CD14-positive monocyte (primary cell): ENCODE measurements at regions not wholly inside any gene's neighbourhood (a gene's known extent, or its start where the extent isn't known, plus 50 kb on each side); places are given as distances from the start of the nearest gene placed in this dataset.

Experiments used
- DNase-seq, 3 donors: peaks; one replicate each; pipeline ENCODE4 v3.0.0-alpha.2; 2011 to 2022
- H2AFZ ChIP-seq: 2 replicates; pipeline ENCODE4 v1.6.0; 2012; ENCODE audit warnings: mild to moderate bottlenecking, low read depth, low read length, inconsistent platforms; ENCODE audit not compliant: insufficient read depth, poor library complexity, severe bottlenecking
- H3K27ac ChIP-seq, 2 donors: 1 replicate in 1 of 2; 2 replicates in 1 of 2; pipeline ENCODE4 v1.5.1; 2012 to 2013; ENCODE audit warnings: low read length in 2 of 2, control low read depth in 1 of 2, inconsistent platforms in 1 of 2, low read depth in 1 of 2, mild to moderate bottlenecking in 1 of 2
- H3K27me3 ChIP-seq, 2 donors: one replicate each; pipeline versions ENCODE4 v1.6.0 to v1.6.1; 2011 to 2013; ENCODE audit warnings: low read length in 2 of 2; ENCODE audit not compliant: control insufficient read depth in 2 of 2, insufficient read depth in 2 of 2
- H3K36me3 ChIP-seq, 2 donors: replicated peaks in 1 of 2; 1 replicate in 1 of 2; 2 replicates in 1 of 2; pipeline versions ENCODE4 v1.5.1 to v1.6.1; 2012 to 2013; ENCODE audit warnings: low read length in 2 of 2, control low read depth in 1 of 2, inconsistent platforms in 1 of 2, mild to moderate bottlenecking in 1 of 2; ENCODE audit not compliant: insufficient read depth in 2 of 2, control insufficient read depth in 1 of 2
- H3K4me1 ChIP-seq, 2 donors: 1 replicate in 1 of 2; 2 replicates in 1 of 2; pipeline versions ENCODE4 v1.5.1 to v1.6.1; 2012 to 2013; ENCODE audit warnings: low read length in 2 of 2, control low read depth in 1 of 2, inconsistent platforms in 1 of 2, mild to moderate bottlenecking in 1 of 2, moderate library complexity in 1 of 2; ENCODE audit not compliant: insufficient read depth in 2 of 2, control insufficient read depth in 1 of 2
- H3K4me2 ChIP-seq: replicated peaks from 2 replicates; pipeline ENCODE3; 2012; ENCODE audit warnings: low read length, moderate library complexity, mild to moderate bottlenecking; ENCODE audit not compliant: poor library complexity, severe bottlenecking; ENCODE audit errors: extremely low read depth
- H3K4me3 ChIP-seq, 3 experiments: fragments of 200-600 bp in 1 of 3; sonication (generic) in 1 of 3; replicated peaks in 1 of 3; 1 replicate in 2 of 3; 2 replicates in 1 of 3; pipeline ENCODE4 v1.5.1; 2011 to 2013; ENCODE audit warnings: low read length in 3 of 3, mild to moderate bottlenecking in 3 of 3, control low read depth in 2 of 3, low read depth in 2 of 3, inconsistent platforms in 1 of 3, moderate library complexity in 1 of 3
- H3K79me2 ChIP-seq: 2 replicates; pipeline ENCODE4 v1.6.0; 2012; ENCODE audit warnings: mild to moderate bottlenecking, control low read depth, inconsistent platforms, low read length, moderate library complexity; ENCODE audit not compliant: insufficient read depth
- H3K9ac ChIP-seq: 2 replicates; pipeline ENCODE4 v1.6.0; 2017; ENCODE audit warnings: low read length, mild to moderate bottlenecking; ENCODE audit not compliant: insufficient read depth, poor library complexity, severe bottlenecking
- H3K9me3 ChIP-seq, 2 donors: replicated peaks in 1 of 2; 1 replicate in 1 of 2; 2 replicates in 1 of 2; pipeline versions ENCODE4 v1.5.1 to v1.6.1; 2012 to 2013; ENCODE audit warnings: low read length in 2 of 2, control low read depth in 1 of 2; ENCODE audit not compliant: control insufficient read depth in 1 of 2, insufficient read depth in 1 of 2
- H4K20me1 ChIP-seq: 2 replicates; pipeline ENCODE4 v1.6.0; 2012; ENCODE audit warnings: mild to moderate bottlenecking, low read length, control low read depth, moderate library complexity; ENCODE audit not compliant: insufficient read depth
- H3K27ac Mint-ChIP-seq, 7 donors: one replicate each; pipeline ENCODE4 v1.8.0; 2020; ENCODE audit warnings: mild to moderate bottlenecking in 7 of 7, mixed read lengths in 7 of 7, moderate library complexity in 6 of 7, inconsistent platforms in 2 of 7
- H3K27me3 Mint-ChIP-seq, 3 donors: one replicate each; pipeline ENCODE4 v1.8.0; 2021 to 2022; ENCODE audit warnings: low read depth in 3 of 3, mild to moderate bottlenecking in 3 of 3, mixed read lengths in 3 of 3, moderate library complexity in 3 of 3, inconsistent platforms in 1 of 3
- H3K36me3 Mint-ChIP-seq, 2 donors: one replicate each; pipeline ENCODE4 v1.8.0; 2020; ENCODE audit warnings: mixed read lengths in 2 of 2, inconsistent platforms in 1 of 2, mild to moderate bottlenecking in 1 of 2
- H3K4me1 Mint-ChIP-seq: one replicate; pipeline ENCODE4 v1.8.0; 2020; ENCODE audit warnings: mild to moderate bottlenecking, mixed read lengths
- H3K4me3 Mint-ChIP-seq, 2 donors: one replicate each; pipeline ENCODE4 v1.8.0; 2020; ENCODE audit warnings: mild to moderate bottlenecking in 2 of 2, mixed read lengths in 2 of 2, moderate library complexity in 1 of 2
- H3K9me3 Mint-ChIP-seq, 7 donors: one replicate each; pipeline ENCODE4 v1.8.0; 2020 to 2022; ENCODE audit warnings: mixed read lengths in 7 of 7, mild to moderate bottlenecking in 6 of 7, moderate library complexity in 6 of 7, inconsistent platforms in 2 of 7
- WGBS: methylation state at CpG from one replicate; pipeline ENCODE4 v1.1.5; 2013; ENCODE audit warnings: missing lambda C conversion rate; ENCODE audit not compliant: insufficient coverage; 5-methylcytosine and 5-hydroxymethylcytosine counted together
- intact Hi-C, 2 donors: fragments of 100-400 bp; cut with micrococcal nuclease; formaldehyde crosslinking; loops; one replicate each; pipeline versions ENCODE4 v1.15.0 to v1.15.1; 2023
- TF ChIP-seq, protein P1 (sequence below): fragments of 200-600 bp; IDR thresholded peaks from one replicate; pipeline ENCODE4 v1.8.0; 2022; ENCODE audit warnings: antibody characterized with exemption, mild to moderate bottlenecking

DNA sequence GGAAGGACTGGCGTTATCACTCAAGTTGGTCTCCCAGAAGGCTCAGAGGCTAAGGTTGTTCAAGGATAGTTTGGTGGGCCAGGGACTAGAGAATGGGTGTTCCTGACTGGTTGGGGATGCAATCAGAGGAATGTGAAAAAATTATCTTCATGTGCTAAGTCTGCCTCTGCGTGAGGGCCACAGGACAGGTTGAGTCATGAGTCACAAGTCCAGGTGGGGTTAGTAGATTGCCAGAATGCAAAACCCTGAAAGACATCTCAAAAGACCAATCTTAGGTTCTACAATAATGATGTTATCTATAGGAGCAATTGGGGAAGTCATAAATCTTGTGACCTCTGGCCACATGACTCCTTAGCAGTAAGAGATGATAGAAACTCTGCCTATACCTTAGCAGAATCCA lies 220.1 kb upstream of the EEA1 start:
- H3K27me3 ChIP-seq = no peaks in the 10 kb centered on the region
- peaks cover 0 to 4% (median 0%) of the 10 kb centered on the region in 7 donors for H3K9me3 Mint-ChIP-seq
- H3K9ac ChIP-seq = no peak overlapping the region
- intact Hi-C loops = no loop called here
- no peaks in the 10 kb centered on the region for H3K36me3 ChIP-seq
- H3K36me3 Mint-ChIP-seq = no peaks in the 10 kb centered on the region
- TF ChIP-seq, protein P1, sequence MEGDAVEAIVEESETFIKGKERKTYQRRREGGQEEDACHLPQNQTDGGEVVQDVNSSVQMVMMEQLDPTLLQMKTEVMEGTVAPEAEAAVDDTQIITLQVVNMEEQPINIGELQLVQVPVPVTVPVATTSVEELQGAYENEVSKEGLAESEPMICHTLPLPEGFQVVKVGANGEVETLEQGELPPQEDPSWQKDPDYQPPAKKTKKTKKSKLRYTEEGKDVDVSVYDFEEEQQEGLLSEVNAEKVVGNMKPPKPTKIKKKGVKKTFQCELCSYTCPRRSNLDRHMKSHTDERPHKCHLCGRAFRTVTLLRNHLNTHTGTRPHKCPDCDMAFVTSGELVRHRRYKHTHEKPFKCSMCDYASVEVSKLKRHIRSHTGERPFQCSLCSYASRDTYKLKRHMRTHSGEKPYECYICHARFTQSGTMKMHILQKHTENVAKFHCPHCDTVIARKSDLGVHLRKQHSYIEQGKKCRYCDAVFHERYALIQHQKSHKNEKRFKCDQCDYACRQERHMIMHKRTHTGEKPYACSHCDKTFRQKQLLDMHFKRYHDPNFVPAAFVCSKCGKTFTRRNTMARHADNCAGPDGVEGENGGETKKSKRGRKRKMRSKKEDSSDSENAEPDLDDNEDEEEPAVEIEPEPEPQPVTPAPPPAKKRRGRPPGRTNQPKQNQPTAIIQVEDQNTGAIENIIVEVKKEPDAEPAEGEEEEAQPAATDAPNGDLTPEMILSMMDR = no peak
- H3K27ac ChIP-seq = no peak overlapping the region
- H3K79me2 ChIP-seq = no peaks in the 10 kb centered on the region
- no peaks in the 10 kb centered on the region for H3K9me3 ChIP-seq
- no peak overlapping the region for H3K27ac Mint-ChIP-seq
- H3K4me3 Mint-ChIP-seq = no peak overlapping the region
- peaks cover 0 to 2% (median 2%) of the 10 kb centered on the region in 3 donors for H3K27me3 Mint-ChIP-seq
- H3K4me1 Mint-ChIP-seq = peaks cover 7% of the 10 kb centered on the region
- H4K20me1 ChIP-seq = no peaks in the 10 kb centered on the region
- no peak for DNase-seq
- H3K4me1 ChIP-seq = no peaks in the 10 kb centered on the region
- no peak overlapping the region for H2AFZ ChIP-seq
- H3K4me2 ChIP-seq = no peak overlapping the region
- H3K4me3 ChIP-seq = no peak overlapping the region
- 100% methylated on average over 1 of the region's 2 CpGs for WGBS

DNA sequence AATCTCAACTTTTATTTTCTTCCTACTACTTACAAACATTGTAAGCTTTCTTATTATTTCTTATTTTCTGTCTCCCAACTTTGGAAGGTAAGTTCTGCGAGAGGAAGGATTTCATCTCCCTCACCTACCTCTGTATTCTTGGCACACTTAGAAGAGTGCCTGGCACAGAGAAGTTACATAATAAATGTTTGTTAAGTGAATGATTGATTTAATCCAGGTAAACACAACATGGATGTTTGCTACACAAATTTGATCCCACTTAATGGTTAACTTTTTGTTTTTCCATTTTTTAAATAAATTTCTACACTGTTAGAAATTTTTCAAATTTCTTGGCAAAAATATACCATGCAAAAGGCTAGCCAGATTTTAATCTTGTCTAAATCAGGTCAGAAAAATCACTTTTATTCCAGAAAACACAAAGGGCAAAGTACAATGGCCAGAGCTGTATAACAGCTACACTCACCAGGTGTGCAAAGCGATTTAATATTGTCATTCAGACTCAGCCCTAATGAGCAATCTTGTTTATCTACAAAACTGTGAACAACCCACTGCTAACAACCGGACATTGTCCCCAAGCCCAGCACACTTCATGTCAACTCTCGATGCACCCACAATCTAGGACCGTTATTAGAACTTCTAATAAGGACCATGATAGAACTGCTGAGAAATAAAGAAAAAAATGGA lies 222.1 kb upstream of the EEA1 start:
- Mint-ChIP-seq H3K4me3 (no peak overlapping the region), H3K9me3 (peaks cover 0 to 5% (median 2%) of the 10 kb centered on the region in 7 donors), H3K27ac (no peak overlapping the region), H3K36me3 (no peaks in the 10 kb centered on the region), H3K4me1 (peaks cover 8% of the 10 kb centered on the region), H3K27me3 (peaks cover 0 to 3% (median 2%) of the 10 kb centered on the region in 3 donors)
- no peaks in the 10 kb centered on the region for H3K36me3 ChIP-seq
- TF ChIP-seq, protein P1 = no peak
- H3K4me2 ChIP-seq = no peak overlapping the region
- DNase-seq = no peak
- H3K27me3 ChIP-seq = peaks cover 0 to 2% of the 10 kb centered on the region in 2 donors
- H3K4me3 ChIP-seq = no peak overlapping the region
- H3K9me3 ChIP-seq = no peaks in the 10 kb centered on the region
- H3K9ac ChIP-seq = no peak overlapping the region
- no peaks in the 10 kb centered on the region for H3K79me2 ChIP-seq
- intact Hi-C loops = no loop called here
- WGBS = no CpG with 5 or more reads among the region's 5 CpGs
- H3K4me1 ChIP-seq = no peaks in the 10 kb centered on the region
- no peak overlapping the region for H2AFZ ChIP-seq
- no peaks in the 10 kb centered on the region for H4K20me1 ChIP-seq
- H3K27ac ChIP-seq = no peak overlapping the region
